ENCODE measurements at regions not wholly inside any gene's neighbourhood (a gene's known extent, or its start where the extent isn't known, plus 50 kb on each side); places are given as distances from the start of the nearest gene placed in this dataset.

- no peak for TF ChIP-seq CTCF (IDR thresholded peaks at IDR 0.05; ENCODE audit: low read length)
- no peak for TF ChIP-seq EZH2phosphoT487 (IDR thresholded peaks at IDR 0.05; ENCODE audit: low read length)
- TF ChIP-seq EZH2 (optimal IDR thresholded peaks at IDR 0.05; ENCODE audit: low read depth, low read length): no peak
Observed at GRCh38 chr2:76512201-76512820, 801.6 kb upstream of the GCFC2 start.
